Neural progenitor cell (in vitro differentiated cells): ENCODE measurements at regions not wholly inside any gene's neighbourhood (a gene's known extent, or its start where the extent isn't known, plus 50 kb on each side); places are given as distances from the start of the nearest gene placed in this dataset.

Experiments
- DNase-seq: peaks from one replicate; pipeline ENCODE4 v3.0.0-alpha.2; 2016; ENCODE audit warnings: low spot score
- H2AFZ ChIP-seq: fragments of 200-600 bp; sonication (generic); replicated peaks from 2 replicates; pipeline ENCODE4 v1.6.1; 2016; ENCODE audit warnings: antibody characterized with exemption
- H3F3A ChIP-seq: fragments of 200-600 bp; sonication (generic); 2 replicates; pipeline ENCODE4 v1.6.1; 2016; ENCODE audit warnings: antibody characterized with exemption, low read depth
- H3K27ac ChIP-seq: fragments of 200-600 bp; sonication (generic); 2 replicates; pipeline ENCODE4 v1.5.1; 2016; ENCODE audit warnings: mild to moderate bottlenecking
- H3K27me3 ChIP-seq: fragments of 200-600 bp; sonication (generic); 2 replicates; pipeline ENCODE4 v1.6.1; 2016; ENCODE audit warnings: mild to moderate bottlenecking, moderate library complexity
- H3K36me3 ChIP-seq: fragments of 200-600 bp; sonication (generic); 2 replicates; pipeline ENCODE4 v1.5.1; 2016
- H3K4me1 ChIP-seq: fragments of 200-600 bp; sonication (generic); 2 replicates; pipeline ENCODE4 v1.6.1; 2016; ENCODE audit warnings: mixed run types
- H3K4me2 ChIP-seq: fragments of 200-600 bp; sonication (generic); 2 replicates; pipeline ENCODE4 v1.6.1; 2016
- H3K4me3 ChIP-seq: fragments of 200-600 bp; sonication (generic); 2 replicates; pipeline ENCODE4 v1.5.1; 2016
- H3K79me2 ChIP-seq: fragments of 200-600 bp; sonication (generic); 2 replicates; pipeline ENCODE4 v1.6.1; 2016; ENCODE audit warnings: low read depth
- H3K9ac ChIP-seq: fragments of 200-600 bp; sonication (generic); 2 replicates; pipeline ENCODE4 v1.6.1; 2016
- H3K9me3 ChIP-seq: fragments of 200-600 bp; sonication (generic); 2 replicates; pipeline ENCODE4 v1.5.1; 2016; ENCODE audit warnings: low read depth
- H4K20me1 ChIP-seq: fragments of 200-600 bp; sonication (generic); 2 replicates; pipeline ENCODE4 v1.6.1; 2016; ENCODE audit warnings: low read depth
- H3K27ac Mint-ChIP-seq: 3 replicates; pipeline ENCODE4 v1.8.0; 2021; ENCODE audit warnings: mixed read lengths
- H3K27me3 Mint-ChIP-seq: 2 replicates; pipeline ENCODE4 v1.8.0; 2022; ENCODE audit warnings: low read depth, mild to moderate bottlenecking, inconsistent platforms, moderate library complexity, mixed read lengths; ENCODE audit not compliant: insufficient read depth
- H3K36me3 Mint-ChIP-seq: 3 replicates; pipeline ENCODE4 v1.8.0; 2021; ENCODE audit warnings: mixed read lengths
- H3K4me1 Mint-ChIP-seq: 3 replicates; pipeline ENCODE4 v1.8.0; 2021; ENCODE audit warnings: mixed read lengths
- H3K4me3 Mint-ChIP-seq: 3 replicates; pipeline ENCODE4 v1.8.0; 2021; ENCODE audit warnings: mild to moderate bottlenecking, moderate library complexity, mixed read lengths
- H3K9me3 Mint-ChIP-seq: 3 replicates; pipeline ENCODE4 v1.8.0; 2020; ENCODE audit warnings: mixed read lengths
- EZH2 ChIP-seq: fragments of 200-600 bp; sonication (generic); IDR thresholded peaks from 2 replicates; pipeline ENCODE4 v1.6.1; 2017; ENCODE audit warnings: antibody characterized with exemption, mild to moderate bottlenecking, moderate library complexity
- EZH2phosphoT487 ChIP-seq: fragments of 200-600 bp; sonication (generic); IDR thresholded peaks from 2 replicates; pipeline ENCODE4 v1.6.1; 2017; ENCODE audit warnings: antibody characterized with exemption
- TF ChIP-seq, protein P1 (sequence below): fragments of 200-600 bp; sonication (generic); IDR thresholded peaks from 2 replicates; pipeline ENCODE4 v1.5.1; 2017; ENCODE audit warnings: antibody characterized with exemption, mild to moderate bottlenecking

DNA sequence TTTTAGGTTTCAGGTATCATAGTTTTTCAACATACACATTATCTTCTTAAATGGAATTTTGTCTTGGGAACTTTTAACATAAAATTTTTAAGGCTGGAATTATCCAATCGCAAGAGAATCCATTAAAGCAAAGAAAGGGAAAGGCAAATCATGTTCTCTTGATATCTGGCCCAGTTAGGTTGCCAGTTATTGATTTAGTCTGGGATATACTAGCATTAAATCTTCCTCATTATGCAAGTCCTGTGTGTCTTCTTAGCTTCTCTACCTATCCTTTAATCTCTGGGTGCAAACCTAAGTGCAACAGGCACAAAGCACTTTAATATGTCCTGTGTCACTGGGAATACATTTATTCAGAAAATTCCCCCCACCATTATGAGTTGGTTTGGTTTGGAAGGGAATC, 75.4 kb upstream of the CNTLN start:
- TF ChIP-seq, protein P1, sequence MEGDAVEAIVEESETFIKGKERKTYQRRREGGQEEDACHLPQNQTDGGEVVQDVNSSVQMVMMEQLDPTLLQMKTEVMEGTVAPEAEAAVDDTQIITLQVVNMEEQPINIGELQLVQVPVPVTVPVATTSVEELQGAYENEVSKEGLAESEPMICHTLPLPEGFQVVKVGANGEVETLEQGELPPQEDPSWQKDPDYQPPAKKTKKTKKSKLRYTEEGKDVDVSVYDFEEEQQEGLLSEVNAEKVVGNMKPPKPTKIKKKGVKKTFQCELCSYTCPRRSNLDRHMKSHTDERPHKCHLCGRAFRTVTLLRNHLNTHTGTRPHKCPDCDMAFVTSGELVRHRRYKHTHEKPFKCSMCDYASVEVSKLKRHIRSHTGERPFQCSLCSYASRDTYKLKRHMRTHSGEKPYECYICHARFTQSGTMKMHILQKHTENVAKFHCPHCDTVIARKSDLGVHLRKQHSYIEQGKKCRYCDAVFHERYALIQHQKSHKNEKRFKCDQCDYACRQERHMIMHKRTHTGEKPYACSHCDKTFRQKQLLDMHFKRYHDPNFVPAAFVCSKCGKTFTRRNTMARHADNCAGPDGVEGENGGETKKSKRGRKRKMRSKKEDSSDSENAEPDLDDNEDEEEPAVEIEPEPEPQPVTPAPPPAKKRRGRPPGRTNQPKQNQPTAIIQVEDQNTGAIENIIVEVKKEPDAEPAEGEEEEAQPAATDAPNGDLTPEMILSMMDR: no peak
- TF ChIP-seq EZH2phosphoT487 (no peak), EZH2 (no peak)
- no peak overlapping the region for H3K27ac Mint-ChIP-seq

DNA sequence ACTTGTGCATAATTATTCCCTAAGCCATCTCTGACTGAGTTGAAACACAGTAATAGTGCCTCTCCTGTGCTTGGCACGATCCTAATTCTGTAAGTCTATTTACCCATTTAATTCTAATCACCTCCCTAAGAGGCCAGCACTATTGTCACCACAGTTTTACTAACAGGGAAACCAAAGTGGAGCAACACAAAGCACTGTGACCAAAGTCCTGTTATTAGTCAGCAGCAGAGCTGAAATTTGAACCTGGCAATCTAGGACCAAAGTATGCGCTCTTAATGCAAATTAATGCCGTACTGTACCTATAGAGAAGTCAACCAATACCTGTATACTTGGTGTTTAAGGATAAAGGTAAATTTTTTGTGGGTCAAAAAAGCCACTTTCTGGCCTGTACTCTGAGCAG, 77.1 kb upstream of the CNTLN start:
- H3K27ac ChIP-seq: no peak overlapping the region
- H3K9ac ChIP-seq: no peak overlapping the region
- Mint-ChIP-seq H3K9me3 (no peaks in the 10 kb centered on the region), H3K27me3 (no peaks in the 10 kb centered on the region), H3K4me3 (no peak overlapping the region), H3K36me3 (no peaks in the 10 kb centered on the region), H3K27ac (no peak overlapping the region), H3K4me1 (peaks cover 2% of the 10 kb centered on the region)
- H3K4me3 ChIP-seq: no peak overlapping the region
- H3K36me3 ChIP-seq: no peaks in the 10 kb centered on the region
- H3K4me1 ChIP-seq: no peaks in the 10 kb centered on the region
- H3K79me2 ChIP-seq: no peaks in the 10 kb centered on the region
- TF ChIP-seq EZH2phosphoT487 (no peak), EZH2 (no peak)
- TF ChIP-seq, protein P1: no peak
- no peaks in the 10 kb centered on the region for H3F3A ChIP-seq
- no peak for DNase-seq
- H2AFZ ChIP-seq: no peak overlapping the region
- no peaks in the 10 kb centered on the region for H3K27me3 ChIP-seq
- no peak overlapping the region for H3K4me2 ChIP-seq
- no peaks in the 10 kb centered on the region for H3K9me3 ChIP-seq
- no peaks in the 10 kb centered on the region for H4K20me1 ChIP-seq

More for the DNA sequence above, 75.4 kb upstream of the CNTLN start:
- no peak overlapping the region for H3K4me3 ChIP-seq
- H3K79me2 ChIP-seq: no peaks in the 10 kb centered on the region
- H3K27me3 Mint-ChIP-seq: no peaks in the 10 kb centered on the region
- no peak overlapping the region for H3K4me3 Mint-ChIP-seq
- H3K27me3 ChIP-seq: no peaks in the 10 kb centered on the region
- H3K4me2 ChIP-seq: no peak overlapping the region
- H3K9me3 Mint-ChIP-seq: no peaks in the 10 kb centered on the region
- H4K20me1 ChIP-seq: no peaks in the 10 kb centered on the region
- H3K36me3 ChIP-seq: no peaks in the 10 kb centered on the region
- H3K4me1 ChIP-seq: no peaks in the 10 kb centered on the region
- H3F3A ChIP-seq: no peaks in the 10 kb centered on the region
- no peaks in the 10 kb centered on the region for H3K4me1 Mint-ChIP-seq
- no peaks in the 10 kb centered on the region for H3K36me3 Mint-ChIP-seq
- no peaks in the 10 kb centered on the region for H3K9me3 ChIP-seq
- no peak overlapping the region for H3K27ac ChIP-seq
- H3K9ac ChIP-seq: no peak overlapping the region
- H2AFZ ChIP-seq: no peak overlapping the region
- no peak for DNase-seq

DNA sequence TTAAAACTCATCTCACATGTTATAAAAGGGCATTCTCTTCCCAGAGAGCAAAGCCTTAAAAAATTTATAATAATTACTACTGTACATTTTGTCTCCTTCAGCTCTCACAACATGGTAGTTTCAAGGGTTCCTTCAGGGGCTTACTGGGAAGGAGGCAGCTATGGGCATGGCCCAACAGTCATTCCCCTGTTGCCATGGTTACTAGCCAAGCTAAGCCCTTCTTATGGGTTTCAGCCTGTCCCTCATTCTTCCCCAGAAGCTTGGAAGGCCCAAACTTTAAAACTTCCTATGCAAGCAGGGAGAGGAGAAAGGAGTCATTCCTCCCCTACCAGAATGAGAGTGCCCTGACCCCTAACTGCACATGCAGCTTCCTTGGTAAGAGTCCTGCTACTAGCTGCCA, 82.2 kb upstream of the CNTLN start:
- Histone ChIP-seq H3K4me1 (no peaks in the 10 kb centered on the region), H3K36me3 (no peaks in the 10 kb centered on the region), H3K9me3 (no peaks in the 10 kb centered on the region), H3K4me2 (no peak overlapping the region), H3K79me2 (no peaks in the 10 kb centered on the region), H3K4me3 (no peak overlapping the region), H3K27me3 (no peaks in the 10 kb centered on the region), H3F3A (no peaks in the 10 kb centered on the region), H2AFZ (no peak overlapping the region), H4K20me1 (no peaks in the 10 kb centered on the region), H3K27ac (no peak overlapping the region), H3K9ac (no peak overlapping the region)
- Mint-ChIP-seq H3K27ac (no peak overlapping the region), H3K4me1 (peaks cover 4% of the 10 kb centered on the region), H3K4me3 (no peak overlapping the region), H3K36me3 (peaks cover under 1% of the 10 kb centered on the region), H3K9me3 (no peaks in the 10 kb centered on the region), H3K27me3 (no peaks in the 10 kb centered on the region)
- peak; percentile 83 for DNase-seq
- TF ChIP-seq, protein P1: no peak
- TF ChIP-seq EZH2phosphoT487: no peak
- no peak for TF ChIP-seq EZH2
